OCI-LY7 (cell line): ENCODE measurements at regions not wholly inside any gene's neighbourhood (a gene's known extent, or its start where the extent isn't known, plus 50 kb on each side); places are given as distances from the start of the nearest gene placed in this dataset.
"Not testable (repeated sequence)": the region's sequence is repeated elsewhere in the genome, so short reads cannot be mapped to it uniquely, and the experiment has no call there.

Source experiments
- EZH2phosphoT487 ChIP-seq: fragments of 200-600 bp; sonication (generic); IDR thresholded peaks from 2 replicates; pipeline ENCODE4 v1.6.1; 2018; ENCODE audit warnings: low read depth, borderline replicate concordance, mild to moderate bottlenecking, mixed run types, antibody characterized with exemption, low read length, moderate library complexity, mixed read lengths
- TF ChIP-seq, protein P1 (sequence below): fragments of 200-600 bp; sonication (generic); conservative IDR thresholded peaks from 2 replicates; pipeline ENCODE4 v1.5.1; 2014; ENCODE audit warnings: mild to moderate bottlenecking, antibody characterized with exemption, low read length, moderate library complexity, mixed read lengths

- TF ChIP-seq, protein P1, sequence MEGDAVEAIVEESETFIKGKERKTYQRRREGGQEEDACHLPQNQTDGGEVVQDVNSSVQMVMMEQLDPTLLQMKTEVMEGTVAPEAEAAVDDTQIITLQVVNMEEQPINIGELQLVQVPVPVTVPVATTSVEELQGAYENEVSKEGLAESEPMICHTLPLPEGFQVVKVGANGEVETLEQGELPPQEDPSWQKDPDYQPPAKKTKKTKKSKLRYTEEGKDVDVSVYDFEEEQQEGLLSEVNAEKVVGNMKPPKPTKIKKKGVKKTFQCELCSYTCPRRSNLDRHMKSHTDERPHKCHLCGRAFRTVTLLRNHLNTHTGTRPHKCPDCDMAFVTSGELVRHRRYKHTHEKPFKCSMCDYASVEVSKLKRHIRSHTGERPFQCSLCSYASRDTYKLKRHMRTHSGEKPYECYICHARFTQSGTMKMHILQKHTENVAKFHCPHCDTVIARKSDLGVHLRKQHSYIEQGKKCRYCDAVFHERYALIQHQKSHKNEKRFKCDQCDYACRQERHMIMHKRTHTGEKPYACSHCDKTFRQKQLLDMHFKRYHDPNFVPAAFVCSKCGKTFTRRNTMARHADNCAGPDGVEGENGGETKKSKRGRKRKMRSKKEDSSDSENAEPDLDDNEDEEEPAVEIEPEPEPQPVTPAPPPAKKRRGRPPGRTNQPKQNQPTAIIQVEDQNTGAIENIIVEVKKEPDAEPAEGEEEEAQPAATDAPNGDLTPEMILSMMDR: not testable (repeated sequence)
- TF ChIP-seq EZH2phosphoT487: not testable (repeated sequence)
These were observed 56.6 kb downstream of the CHST2 start for GRCh38 chr3:143175940-143176894.
